KMS-11 (cell line): ENCODE measurements at regions not wholly inside any gene's neighbourhood (a gene's known extent, or its start where the extent isn't known, plus 50 kb on each side); places are given as distances from the start of the nearest gene placed in this dataset.

Experiments used
- H2AFZ ChIP-seq: fragments of 200-600 bp; sonication (generic); 2 replicates; pipeline ENCODE4 v1.6.1; 2016; ENCODE audit warnings: antibody characterized with exemption, mixed run types, low read depth
- H3K27ac ChIP-seq: fragments of 200-600 bp; sonication (generic); 2 replicates; pipeline ENCODE4 v1.6.1; 2016; ENCODE audit warnings: mild to moderate bottlenecking, mixed run types
- H3K27me3 ChIP-seq: fragments of 200-600 bp; sonication (generic); 2 replicates; pipeline ENCODE4 v1.6.1; 2017; ENCODE audit warnings: mild to moderate bottlenecking, low read depth, mixed run types, moderate library complexity; ENCODE audit not compliant: insufficient read depth
- H3K36me3 ChIP-seq: fragments of 200-600 bp; sonication (generic); 2 replicates; pipeline ENCODE4 v1.6.1; 2017; ENCODE audit warnings: mild to moderate bottlenecking, mixed run types; ENCODE audit not compliant: insufficient read depth
- H3K4me1 ChIP-seq: fragments of 200-600 bp; sonication (generic); 2 replicates; pipeline ENCODE4 v1.6.1; 2016; ENCODE audit warnings: mild to moderate bottlenecking, low read depth, mixed run types; ENCODE audit not compliant: poor library complexity, severe bottlenecking
- H3K4me2 ChIP-seq: fragments of 200-600 bp; sonication (generic); 2 replicates; pipeline ENCODE4 v1.7.0; 2016; ENCODE audit warnings: mild to moderate bottlenecking, mixed run types
- H3K4me3 ChIP-seq: fragments of 200-600 bp; sonication (generic); IDR thresholded peaks from 2 replicates; pipeline ENCODE4 v1.6.1; 2017; ENCODE audit warnings: low read depth, low read length, mixed read lengths; ENCODE audit not compliant: insufficient read depth
- H3K79me2 ChIP-seq: fragments of 200-600 bp; sonication (generic); 2 replicates; pipeline ENCODE4 v1.6.1; 2016; ENCODE audit warnings: low read depth, mixed run types; ENCODE audit not compliant: insufficient read depth
- H3K9ac ChIP-seq: fragments of 200-600 bp; sonication (generic); 2 replicates; pipeline ENCODE4 v1.6.1; 2016; ENCODE audit warnings: mild to moderate bottlenecking, mixed run types
- H4K20me1 ChIP-seq: fragments of 200-600 bp; sonication (generic); 2 replicates; pipeline ENCODE4 v1.6.1; 2016; ENCODE audit warnings: mild to moderate bottlenecking, mixed run types; ENCODE audit not compliant: insufficient read depth
- CTCF ChIP-seq: fragments of 200-600 bp; sonication (generic); conservative IDR thresholded peaks from 2 replicates; pipeline ENCODE4 v1.6.1; 2017; ENCODE audit warnings: low read depth, mild to moderate bottlenecking, antibody characterized with exemption, low read length, moderate library complexity, mixed read lengths

GRCh38 chr21:22904385-22904784 lies 1906.2 kb downstream of the NCAM2 start:
- Histone ChIP-seq H3K27me3 (no peaks in the 10 kb centered on the region), H3K9ac (no peak overlapping the region), H3K79me2 (no peaks in the 10 kb centered on the region), H2AFZ (no peak overlapping the region), H3K27ac (no peak overlapping the region), H3K4me1 (no peaks in the 10 kb centered on the region), H4K20me1 (no peaks in the 10 kb centered on the region), H3K4me2 (no peak overlapping the region), H3K36me3 (no peaks in the 10 kb centered on the region), H3K4me3 (no peak overlapping the region)
- TF ChIP-seq CTCF = no peak

DNA sequence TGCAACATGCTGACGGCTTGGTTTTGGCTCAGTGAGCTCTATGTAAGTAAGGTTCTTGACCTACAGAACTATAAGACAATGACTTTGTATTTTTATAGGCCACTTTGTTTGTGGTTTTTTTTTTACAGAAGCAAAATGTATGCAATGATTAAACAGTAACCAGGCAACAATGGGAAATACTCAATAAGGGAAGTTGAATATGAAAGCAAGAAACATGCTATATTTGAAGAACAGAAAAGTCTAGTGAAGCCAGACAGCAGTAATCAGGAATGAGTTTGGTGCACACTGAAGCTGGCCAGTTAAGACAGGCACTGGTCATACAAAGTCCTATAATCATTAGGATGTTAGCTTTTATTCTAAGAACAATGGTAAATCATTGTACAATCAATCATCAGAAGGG lies 1926.8 kb downstream of the NCAM2 start:
- Histone ChIP-seq H4K20me1 (no peaks in the 10 kb centered on the region), H3K79me2 (no peaks in the 10 kb centered on the region), H2AFZ (no peak overlapping the region), H3K4me2 (no peak overlapping the region), H3K36me3 (no peaks in the 10 kb centered on the region), H3K27ac (no peak overlapping the region), H3K27me3 (no peaks in the 10 kb centered on the region), H3K4me1 (no peaks in the 10 kb centered on the region), H3K9ac (no peak overlapping the region), H3K4me3 (no peak overlapping the region)
- no peak for TF ChIP-seq CTCF

GRCh38 chr21:22927469-22927868 lies 1929.3 kb downstream of the NCAM2 start:
- Histone ChIP-seq H3K79me2 (no peaks in the 10 kb centered on the region), H3K36me3 (no peaks in the 10 kb centered on the region), H3K4me1 (no peaks in the 10 kb centered on the region), H2AFZ (no peak overlapping the region), H3K4me3 (no peak overlapping the region), H3K9ac (no peak overlapping the region), H4K20me1 (no peaks in the 10 kb centered on the region), H3K27me3 (no peaks in the 10 kb centered on the region), H3K27ac (no peak overlapping the region), H3K4me2 (no peak overlapping the region)
- no peak for TF ChIP-seq CTCF

- no peaks in the 10 kb centered on the region for H3K79me2 ChIP-seq
- no peaks in the 10 kb centered on the region for H3K4me1 ChIP-seq
- no peak overlapping the region for H3K4me3 ChIP-seq
- no peak overlapping the region for H3K27ac ChIP-seq
- H3K36me3 ChIP-seq = no peaks in the 10 kb centered on the region
- H3K4me2 ChIP-seq = no peak overlapping the region
- no peak overlapping the region for H3K9ac ChIP-seq
- H2AFZ ChIP-seq = no peak overlapping the region
- H3K27me3 ChIP-seq = no peaks in the 10 kb centered on the region
- TF ChIP-seq CTCF = no peak
- no peaks in the 10 kb centered on the region for H4K20me1 ChIP-seq
Measured at GRCh38 chr21:22941779-22942490, 1943.7 kb downstream of the NCAM2 start.
